Retina (tissue), 1 donor: ENCODE measurements at regions not wholly inside any gene's neighbourhood (a gene's known extent, or its start where the extent isn't known, plus 50 kb on each side); places are given as distances from the start of the nearest gene placed in this dataset.
"Not testable (repeated sequence)": the region's sequence is repeated elsewhere in the genome, so short reads cannot be mapped to it uniquely, and the experiment has no call there.

Experiments used
- DNase-seq: peaks from one replicate; pipeline ENCODE4 v3.0.0-alpha.2; 2016

DNA sequence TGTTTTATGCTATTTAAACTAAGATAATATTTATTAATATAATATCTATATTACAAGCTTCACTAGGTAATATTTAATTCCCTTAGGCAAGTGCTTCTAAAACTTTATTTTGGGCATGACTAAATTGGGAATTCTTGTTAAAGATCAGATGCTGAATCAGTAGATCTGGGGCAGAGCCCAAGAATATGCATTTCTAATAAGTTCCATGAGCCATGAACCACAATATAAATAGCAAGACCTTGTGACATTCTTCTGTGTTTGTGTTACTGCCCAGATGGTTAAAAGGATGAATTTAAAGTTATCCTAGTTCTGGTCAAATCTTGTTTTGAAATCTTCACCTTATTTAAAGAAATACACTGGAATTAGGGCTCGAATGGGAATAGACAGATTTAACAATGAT, 258.4 kb upstream of the CACNA2D1 start:
- no peak for DNase-seq

GRCh38 chr7:82700741-82701140, 257.2 kb upstream of the CACNA2D1 start:
- DNase-seq = peak; percentile 12

- no peak for DNase-seq
Measured at GRCh38 chr7:82699773-82700186, 256.2 kb upstream of the CACNA2D1 start.

DNA sequence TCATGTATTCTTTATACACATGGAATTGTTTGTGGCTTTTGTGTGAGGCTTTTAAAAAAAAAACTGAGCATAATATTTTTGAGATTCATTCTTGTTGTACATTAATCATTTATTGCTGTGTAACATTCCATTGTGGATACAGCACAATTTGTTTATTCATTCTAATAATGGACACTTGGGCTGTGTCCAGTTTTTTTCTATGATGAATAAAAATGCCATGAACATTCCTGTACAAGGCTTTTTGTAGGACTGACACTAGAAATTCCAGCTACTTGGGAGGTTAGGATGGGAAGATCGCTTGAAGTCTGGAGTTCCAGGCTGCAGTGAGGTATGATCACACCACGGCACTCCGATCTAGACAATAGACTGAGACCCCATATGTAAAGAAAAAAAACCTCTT, 254.3 kb upstream of the CACNA2D1 start:
- no peak for DNase-seq

GRCh38 chr7:82696631-82697030, 253.1 kb upstream of the CACNA2D1 start:
- DNase-seq = no peak

DNA sequence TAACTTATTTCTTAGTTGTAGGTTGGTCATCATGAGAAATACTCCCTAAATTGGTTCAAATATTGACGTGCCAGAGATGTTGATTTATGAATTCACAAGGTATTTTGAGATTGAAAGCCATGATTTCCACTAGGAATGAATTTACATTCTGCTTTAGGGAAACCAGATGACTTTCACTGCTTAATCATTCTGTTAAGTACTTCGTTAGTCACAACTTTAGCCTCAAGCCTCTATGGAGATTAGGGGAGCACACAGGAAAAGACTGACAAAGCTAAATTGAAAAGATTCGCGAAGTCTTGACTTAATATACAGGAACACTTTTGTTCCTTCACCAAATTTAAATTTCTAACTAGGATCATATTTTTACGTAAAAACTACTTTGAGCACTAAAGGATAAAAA, 250.4 kb upstream of the CACNA2D1 start:
- DNase-seq = no peak

- no peak for DNase-seq
Measured at GRCh38 chr7:82690929-82691328, 247.4 kb upstream of the CACNA2D1 start.

DNA sequence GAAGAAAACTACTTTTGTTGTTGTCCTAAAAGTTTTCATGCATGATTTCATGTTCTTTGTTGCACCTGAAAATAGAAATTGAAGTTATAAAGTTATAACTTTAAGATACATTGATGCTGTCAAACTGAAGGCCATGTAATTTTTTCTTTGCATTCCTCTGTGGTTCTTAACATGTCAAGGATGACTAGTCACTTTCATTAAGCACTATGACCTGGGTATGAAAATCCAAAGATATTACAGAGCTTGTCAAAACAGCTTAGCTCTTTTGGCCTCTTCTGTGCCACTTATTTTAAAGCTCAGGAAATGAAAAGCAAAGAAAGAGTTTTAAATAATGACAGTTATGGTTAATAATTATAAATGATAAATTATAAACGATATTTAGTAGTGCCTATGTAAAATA, 241.6 kb upstream of the CACNA2D1 start:
- DNase-seq = no peak

DNA sequence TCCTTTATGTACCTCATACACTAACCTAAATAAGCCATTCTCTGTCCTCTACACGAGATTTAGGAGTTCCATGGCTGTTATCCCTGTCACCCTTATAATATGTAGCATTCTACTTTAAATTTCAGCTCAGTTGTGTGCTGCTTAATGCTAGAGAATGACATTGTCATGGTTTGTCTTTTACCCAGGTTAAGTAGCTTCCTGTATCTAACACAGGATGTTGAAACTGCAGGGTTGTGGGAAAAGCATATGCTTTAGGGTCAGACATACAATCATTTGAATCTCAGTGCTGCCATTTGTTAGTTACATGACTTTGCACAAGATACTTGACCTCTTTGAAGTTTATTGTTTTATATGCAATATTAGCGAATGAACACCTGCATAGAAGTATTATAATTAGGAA, 235.1 kb upstream of the CACNA2D1 start:
- no peak for DNase-seq

DNA sequence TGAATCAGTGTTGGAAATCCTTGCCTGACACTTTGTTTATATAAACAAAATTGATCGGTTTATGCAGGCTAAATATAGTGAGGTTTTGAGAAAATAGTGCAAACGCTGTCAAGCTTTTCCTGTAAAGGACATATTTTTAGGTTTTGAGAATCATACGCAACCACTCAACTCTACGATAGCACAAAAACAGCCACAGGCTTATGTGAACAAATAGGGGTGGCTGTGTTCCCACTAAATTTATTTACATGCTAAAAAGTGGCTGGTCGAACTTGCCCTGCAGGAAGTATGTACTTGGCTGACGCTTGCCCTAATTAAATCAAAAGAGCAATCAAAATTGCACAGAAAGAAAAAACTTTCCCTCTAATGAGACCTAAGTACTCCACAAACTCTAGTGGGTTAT, 234.7 kb upstream of the CACNA2D1 start:
- no peak for DNase-seq

GRCh38 chr7:82677493-82677892, 233.9 kb upstream of the CACNA2D1 start:
- no peak for DNase-seq

GRCh38 chr7:82676777-82677463, 233.3 kb upstream of the CACNA2D1 start:
- DNase-seq = no peak

- DNase-seq = no peak
Measured at GRCh38 chr7:82675396-82675795, 231.8 kb upstream of the CACNA2D1 start.

- no peak for DNase-seq
Measured at GRCh38 chr7:82674268-82674667, 230.7 kb upstream of the CACNA2D1 start.

GRCh38 chr7:82672078-82672477, 228.5 kb upstream of the CACNA2D1 start:
- DNase-seq = no peak

DNA sequence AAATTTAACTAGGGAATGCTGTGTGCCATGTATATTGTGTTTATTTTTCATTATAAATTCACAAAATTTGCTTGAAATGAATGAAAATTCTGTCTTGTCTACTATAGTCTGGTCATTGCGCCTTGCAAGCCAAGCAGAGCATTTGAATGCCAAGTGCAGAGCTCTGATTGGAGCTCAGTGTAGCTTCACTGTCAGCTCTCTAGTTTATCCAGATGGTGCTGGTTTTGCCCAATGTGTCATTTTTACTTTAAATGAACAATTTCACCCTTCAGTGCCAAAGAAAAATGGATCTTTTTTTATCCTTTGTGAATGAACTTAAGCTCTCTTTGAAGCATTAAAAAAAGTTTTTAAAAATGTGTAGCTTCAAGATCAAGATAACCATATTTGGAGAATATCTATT, 225.6 kb upstream of the CACNA2D1 start:
- DNase-seq = no peak

- no peak for DNase-seq
Measured at GRCh38 chr7:82668676-82669075, 225.1 kb upstream of the CACNA2D1 start.

DNA sequence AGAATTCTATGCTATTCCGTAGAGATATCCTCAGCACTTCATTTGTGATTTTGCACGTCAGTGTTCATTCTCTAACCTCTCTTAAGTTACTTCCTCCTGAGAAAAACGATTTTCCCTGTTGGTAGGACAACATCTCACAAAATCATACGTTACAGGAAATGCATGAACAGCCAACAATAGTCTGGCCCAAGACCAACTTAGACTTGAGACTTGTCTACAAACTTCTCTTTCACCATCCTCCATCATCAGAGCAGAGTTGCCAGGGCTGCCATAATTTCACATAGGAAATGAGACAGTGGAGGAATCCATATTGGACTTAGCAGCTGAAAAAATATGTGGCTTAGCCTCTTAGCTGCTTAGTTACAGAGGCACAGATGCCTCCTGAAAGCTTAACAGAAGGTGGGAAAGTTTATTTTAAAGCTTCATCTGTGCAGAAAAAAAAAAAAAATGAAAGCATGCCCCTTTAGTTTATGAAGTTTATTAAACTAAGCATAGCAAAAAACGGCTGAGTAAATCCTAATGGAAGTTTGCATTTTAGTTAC, 222.5 kb upstream of the CACNA2D1 start:
- DNase-seq = no peak

DNA sequence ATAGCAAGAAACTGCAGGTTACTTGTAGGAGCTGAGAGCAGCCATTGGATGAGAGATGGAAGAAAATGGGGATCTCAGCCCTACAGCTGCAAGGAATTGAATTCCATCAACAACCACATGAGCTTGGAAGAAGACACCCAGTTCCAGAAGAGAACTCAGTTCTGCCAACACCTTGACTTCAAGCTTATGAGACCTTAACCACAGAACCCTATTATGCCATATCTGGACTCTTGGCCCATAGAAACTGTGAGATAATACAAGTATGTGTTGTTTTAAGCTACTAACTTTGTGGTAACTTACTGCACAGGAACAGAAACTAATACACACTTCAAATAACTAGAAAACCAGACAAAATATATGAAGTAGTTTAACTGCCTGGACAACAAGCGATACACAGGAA, 212.4 kb upstream of the CACNA2D1 start:
- DNase-seq = no peak

DNA sequence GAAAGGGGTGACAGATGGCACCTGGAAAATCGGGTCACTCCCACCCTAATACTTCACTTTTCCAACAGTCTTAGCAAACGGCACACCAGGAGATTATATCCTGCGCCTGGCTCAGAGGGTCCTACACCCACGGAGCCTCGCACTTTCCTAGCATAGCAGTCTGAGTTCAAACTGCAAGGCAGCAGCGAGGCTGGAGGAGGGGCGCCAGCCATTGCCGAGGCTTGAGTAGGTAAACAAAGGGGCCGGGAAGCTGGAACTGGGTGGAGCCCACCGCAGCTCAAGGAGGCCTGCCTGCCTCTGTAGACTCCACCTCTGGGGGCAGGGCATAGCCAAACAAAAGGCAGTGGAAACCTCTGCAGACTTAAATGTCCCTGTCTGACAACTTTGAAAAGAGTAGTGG, 206.5 kb upstream of the CACNA2D1 start:
- not testable (repeated sequence) for DNase-seq

GRCh38 chr7:82633592-82633991, 190.0 kb upstream of the CACNA2D1 start:
- no peak for DNase-seq

DNA sequence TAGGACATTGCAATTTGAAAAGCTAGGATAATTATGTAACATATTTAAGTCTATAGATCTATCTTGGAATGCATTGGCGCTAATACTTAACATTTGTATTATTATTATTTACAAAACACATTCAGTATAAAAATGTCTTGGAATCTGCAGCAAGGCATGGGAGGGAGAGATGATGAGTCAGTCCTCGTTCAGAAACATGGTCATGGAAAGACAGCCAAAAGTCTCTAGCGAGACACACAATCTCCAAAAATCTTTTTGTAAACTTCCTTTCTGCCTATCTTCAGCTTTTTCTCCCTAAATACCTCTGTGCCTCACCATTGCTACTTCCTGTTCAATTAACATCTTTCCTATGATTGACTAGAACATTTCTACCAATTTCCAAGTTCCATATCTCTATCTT, 188.4 kb upstream of the CACNA2D1 start:
- DNase-seq = no peak

DNA sequence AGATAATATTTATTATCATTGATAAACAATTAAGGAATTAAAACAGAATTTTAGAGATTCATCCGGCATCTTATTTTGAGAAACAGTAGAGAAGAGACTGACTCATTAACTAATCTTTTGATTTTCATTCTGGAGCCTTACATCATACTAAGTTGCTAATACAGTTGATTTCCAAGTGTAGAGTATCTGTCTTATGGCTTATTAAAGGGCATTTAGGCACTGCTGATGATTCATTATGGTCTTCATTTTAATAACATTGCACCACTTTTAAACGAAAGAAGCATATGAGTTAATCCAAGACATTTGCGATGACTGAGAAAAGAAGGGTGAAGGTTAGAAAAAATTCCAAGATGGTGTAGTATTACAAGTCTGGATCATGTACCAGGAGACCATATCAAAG, 186.0 kb upstream of the CACNA2D1 start:
- no peak for DNase-seq

- no peak for DNase-seq
Measured at GRCh38 chr7:82625377-82625776, 181.8 kb upstream of the CACNA2D1 start.

DNA sequence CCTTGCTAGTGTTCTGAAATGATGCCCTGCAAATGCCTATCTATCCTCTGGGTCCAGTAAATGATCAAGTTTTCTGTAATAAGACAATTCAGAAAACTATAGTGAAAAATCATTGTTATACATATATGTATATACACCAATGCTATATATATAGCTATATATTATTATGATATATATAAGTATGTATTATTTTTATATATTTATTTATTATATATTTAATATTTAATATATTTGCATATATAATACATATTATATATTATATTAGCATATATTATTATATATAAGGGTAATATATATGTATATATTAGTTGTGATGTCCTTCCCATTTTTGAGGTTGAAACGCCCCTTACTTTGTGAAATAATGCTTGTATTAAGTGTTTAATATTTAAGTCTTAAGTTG, 181.4 kb upstream of the CACNA2D1 start:
- DNase-seq = no peak
